ENCODE measurements at regions not wholly inside any gene's neighbourhood (a gene's known extent, or its start where the extent isn't known, plus 50 kb on each side); places are given as distances from the start of the nearest gene placed in this dataset.

DNA sequence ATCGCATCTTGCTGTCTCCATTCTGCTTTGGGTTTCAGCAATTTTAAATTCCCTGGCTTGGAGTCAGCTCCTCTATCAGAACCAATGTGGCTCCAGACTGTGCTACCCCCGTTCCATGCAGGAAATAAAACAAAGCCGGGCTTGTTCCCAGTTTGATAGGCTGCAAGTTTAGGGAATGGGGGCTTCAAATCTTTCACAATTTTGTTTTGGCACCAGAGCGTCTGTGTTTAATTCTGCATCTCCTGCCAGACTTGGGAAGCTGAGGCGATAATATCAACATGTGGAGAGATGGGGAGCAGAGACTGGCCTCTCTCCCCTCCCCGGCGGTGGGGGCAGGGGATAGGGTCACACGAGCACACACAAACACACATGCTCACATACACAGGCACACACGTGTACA, 305.9 kb downstream of the FGFR2 start (continued):
- TF ChIP-seq, protein P1, sequence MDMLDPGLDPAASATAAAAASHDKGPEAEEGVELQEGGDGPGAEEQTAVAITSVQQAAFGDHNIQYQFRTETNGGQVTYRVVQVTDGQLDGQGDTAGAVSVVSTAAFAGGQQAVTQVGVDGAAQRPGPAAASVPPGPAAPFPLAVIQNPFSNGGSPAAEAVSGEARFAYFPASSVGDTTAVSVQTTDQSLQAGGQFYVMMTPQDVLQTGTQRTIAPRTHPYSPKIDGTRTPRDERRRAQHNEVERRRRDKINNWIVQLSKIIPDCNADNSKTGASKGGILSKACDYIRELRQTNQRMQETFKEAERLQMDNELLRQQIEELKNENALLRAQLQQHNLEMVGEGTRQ (IDR thresholded peaks at IDR 0.05; ENCODE audit: borderline replicate concordance, low read depth, low read length): no peak
- TF ChIP-seq HDAC2 (IDR thresholded peaks at IDR 0.05) (no peak), ZNF274 (IDR thresholded peaks at IDR 0.05; ENCODE audit: insufficient read depth, insufficient read length) (no peak), FOXK2 (IDR thresholded peaks at IDR 0.05) (no peak), ELK1 (IDR thresholded peaks at IDR 0.05; ENCODE audit: low read depth, low read length) (no peak), BMI1 (IDR thresholded peaks at IDR 0.05; ENCODE audit: borderline replicate concordance) (no peak)

DNA sequence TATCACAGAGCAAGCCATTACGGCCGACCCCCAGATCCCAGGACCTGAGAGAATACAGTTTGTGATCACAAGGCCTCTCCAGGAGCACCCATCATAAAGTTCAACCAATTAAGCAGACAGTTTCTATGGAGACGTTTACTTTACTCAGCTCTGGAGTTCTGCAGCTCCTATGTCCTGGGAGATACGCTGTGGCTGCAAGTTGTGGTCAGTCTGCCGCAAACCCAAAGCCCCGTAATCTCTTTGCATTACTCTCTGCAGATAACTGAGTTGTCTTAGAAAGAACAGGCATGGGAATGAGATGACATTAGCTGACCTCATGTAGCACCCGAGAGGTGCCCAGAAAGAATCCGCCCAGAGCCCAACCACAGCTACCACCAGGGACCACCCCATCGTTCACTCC, 305.1 kb downstream of the FGFR2 start:
- Histone ChIP-seq H3K4me3 (no peak overlapping the region), H3K79me2 (ENCODE audit: control insufficient read depth, insufficient read depth, low read length) (no peaks in the 10 kb centered on the region), H3K36me3 (ENCODE audit: control insufficient read depth in 2 of 2, insufficient read depth in 2 of 2, low read length in 1 of 2) (no peaks in the 10 kb centered on the region), H3K9me3 (replicated peaks; ENCODE audit: control insufficient read depth, insufficient read depth, low read length) (no peaks in the 10 kb centered on the region), H3K27ac (ENCODE audit: control insufficient read depth, insufficient read depth) (no peak overlapping the region), H2AFZ (ENCODE audit: control insufficient read depth, low read depth, low read length) (no peak overlapping the region), H3K4me1 (ENCODE audit: control insufficient read depth, insufficient read depth, low read length) (no peaks in the 10 kb centered on the region), H3K27me3 (replicated peaks in 1 of 2; ENCODE audit: control insufficient read depth in 2 of 2, insufficient read depth in 2 of 2, low read length in 1 of 2) (peaks cover 0 to 2% of the 10 kb centered on the region in 2 experiments; a peak in 2 of 4 replicates), H3K9ac (ENCODE audit: control insufficient read depth, insufficient read depth, low read length) (no peak overlapping the region), H4K20me1 (ENCODE audit: control insufficient read depth, insufficient read depth) (no peaks in the 10 kb centered on the region), H3K4me2 (ENCODE audit: control insufficient read depth, insufficient read depth) (no peak overlapping the region)
- ChIA-PET RAD21 (ENCODE audit: unreplicated experiment) (no interaction called here), CTCF (no interaction called here), SMC1A (ENCODE audit: uncharacterized antibody, unreplicated experiment) (no interaction called here), POLR2A (no interaction called here)
- no peak for ATAC-seq
- 52% methylated on average over 9 of the region's 9 CpGs for WGBS (ENCODE audit: insufficient coverage, insufficient replicate concordance, low lambda C conversion rate, missing lambda C conversion rate)
- BruUV-seq (replicated peaks): no TSS peak
- no peak for FAIRE-seq
- in situ Hi-C loops (cut with MboI): no loop called here
- no peak for DNase-seq (ENCODE audit: low read depth, low spot score)
- intact Hi-C loops (cut with micrococcal nuclease; ENCODE audit: unreplicated experiment): no loop called here
- no peak for TF ChIP-seq RELA (IDR thresholded peaks at IDR 0.05; ENCODE audit: borderline replicate concordance, partially characterized antibody)
- TF ChIP-seq YY1 (IDR thresholded peaks at IDR 0.05; ENCODE audit: low read depth, low read length): no peak
- TF ChIP-seq PRDM15 (CRISPR knock-in tag; IDR thresholded peaks at IDR 0.05): no peak
- TF ChIP-seq, protein P2, sequence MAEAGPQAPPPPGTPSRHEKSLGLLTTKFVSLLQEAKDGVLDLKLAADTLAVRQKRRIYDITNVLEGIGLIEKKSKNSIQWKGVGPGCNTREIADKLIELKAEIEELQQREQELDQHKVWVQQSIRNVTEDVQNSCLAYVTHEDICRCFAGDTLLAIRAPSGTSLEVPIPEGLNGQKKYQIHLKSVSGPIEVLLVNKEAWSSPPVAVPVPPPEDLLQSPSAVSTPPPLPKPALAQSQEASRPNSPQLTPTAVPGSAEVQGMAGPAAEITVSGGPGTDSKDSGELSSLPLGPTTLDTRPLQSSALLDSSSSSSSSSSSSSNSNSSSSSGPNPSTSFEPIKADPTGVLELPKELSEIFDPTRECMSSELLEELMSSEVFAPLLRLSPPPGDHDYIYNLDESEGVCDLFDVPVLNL (IDR thresholded peaks at IDR 0.05; ENCODE audit: low read depth, low read length): no peak
- no peak for TF ChIP-seq SREBF1 (IDR thresholded peaks at IDR 0.05; ENCODE audit: low read length)
- TF ChIP-seq, protein P3, sequence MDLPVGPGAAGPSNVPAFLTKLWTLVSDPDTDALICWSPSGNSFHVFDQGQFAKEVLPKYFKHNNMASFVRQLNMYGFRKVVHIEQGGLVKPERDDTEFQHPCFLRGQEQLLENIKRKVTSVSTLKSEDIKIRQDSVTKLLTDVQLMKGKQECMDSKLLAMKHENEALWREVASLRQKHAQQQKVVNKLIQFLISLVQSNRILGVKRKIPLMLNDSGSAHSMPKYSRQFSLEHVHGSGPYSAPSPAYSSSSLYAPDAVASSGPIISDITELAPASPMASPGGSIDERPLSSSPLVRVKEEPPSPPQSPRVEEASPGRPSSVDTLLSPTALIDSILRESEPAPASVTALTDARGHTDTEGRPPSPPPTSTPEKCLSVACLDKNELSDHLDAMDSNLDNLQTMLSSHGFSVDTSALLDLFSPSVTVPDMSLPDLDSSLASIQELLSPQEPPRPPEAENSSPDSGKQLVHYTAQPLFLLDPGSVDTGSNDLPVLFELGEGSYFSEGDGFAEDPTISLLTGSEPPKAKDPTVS (IDR thresholded peaks at IDR 0.05; ENCODE audit: low read depth, low read length): no peak
- TF ChIP-seq SMAD5 (IDR thresholded peaks at IDR 0.05; ENCODE audit: low read depth): no peak
- TF ChIP-seq, protein P4, sequence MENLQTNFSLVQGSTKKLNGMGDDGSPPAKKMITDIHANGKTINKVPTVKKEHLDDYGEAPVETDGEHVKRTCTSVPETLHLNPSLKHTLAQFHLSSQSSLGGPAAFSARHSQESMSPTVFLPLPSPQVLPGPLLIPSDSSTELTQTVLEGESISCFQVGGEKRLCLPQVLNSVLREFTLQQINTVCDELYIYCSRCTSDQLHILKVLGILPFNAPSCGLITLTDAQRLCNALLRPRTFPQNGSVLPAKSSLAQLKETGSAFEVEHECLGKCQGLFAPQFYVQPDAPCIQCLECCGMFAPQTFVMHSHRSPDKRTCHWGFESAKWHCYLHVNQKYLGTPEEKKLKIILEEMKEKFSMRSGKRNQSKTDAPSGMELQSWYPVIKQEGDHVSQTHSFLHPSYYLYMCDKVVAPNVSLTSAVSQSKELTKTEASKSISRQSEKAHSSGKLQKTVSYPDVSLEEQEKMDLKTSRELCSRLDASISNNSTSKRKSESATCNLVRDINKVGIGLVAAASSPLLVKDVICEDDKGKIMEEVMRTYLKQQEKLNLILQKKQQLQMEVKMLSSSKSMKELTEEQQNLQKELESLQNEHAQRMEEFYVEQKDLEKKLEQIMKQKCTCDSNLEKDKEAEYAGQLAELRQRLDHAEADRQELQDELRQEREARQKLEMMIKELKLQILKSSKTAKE (IDR thresholded peaks at IDR 0.05; ENCODE audit: low read depth, poor library complexity, severe bottlenecking): no peak

Data from GM12878 (cell line).